ENCODE measurements at regions not wholly inside any gene's neighbourhood (a gene's known extent, or its start where the extent isn't known, plus 50 kb on each side); places are given as distances from the start of the nearest gene placed in this dataset.

DNA sequence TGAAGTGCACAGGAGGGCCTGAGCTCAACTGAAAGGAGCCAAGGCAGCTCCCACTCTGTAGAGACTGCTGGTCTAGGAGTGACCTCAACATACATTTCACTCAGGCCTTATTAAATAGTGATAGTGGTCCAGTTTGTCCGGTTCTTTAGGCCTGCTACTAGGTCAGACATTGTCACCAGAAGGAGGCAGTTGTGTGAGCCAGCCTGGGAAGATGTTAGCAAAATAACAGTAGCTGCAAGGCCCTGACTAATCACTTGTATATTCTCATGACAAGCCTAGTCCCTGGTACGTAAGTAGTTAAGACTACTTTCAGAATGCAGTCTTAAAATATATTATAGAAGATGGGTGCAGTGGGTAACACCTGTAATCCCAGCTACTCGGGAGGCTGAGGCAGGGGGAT lies 264.0 kb upstream of the CAMK1G start:
- Histone ChIP-seq H3K9me2 (ENCODE audit: insufficient read depth, low read length) (no peaks in the 10 kb centered on the region), H2AFZ (ENCODE audit: low read depth, low read length) (no peak overlapping the region), H3K4me3 (ENCODE audit: low read length) (no peak overlapping the region), H4K20me1 (ENCODE audit: insufficient read depth) (no peaks in the 10 kb centered on the region), H3K27ac (ENCODE audit: low read length) (no peak overlapping the region), H3K9me3 (ENCODE audit: low read length) (no peaks in the 10 kb centered on the region), H3K79me2 (replicated peaks; ENCODE audit: insufficient read depth, low read length) (no peaks in the 10 kb centered on the region), H3K27me3 (ENCODE audit: insufficient read depth, low read depth, low read length) (no peaks in the 10 kb centered on the region), H3K4me2 (ENCODE audit: low read length) (no peak overlapping the region), H3K9ac (ENCODE audit: low read length) (no peak overlapping the region), H3F3A (ENCODE audit: insufficient read depth, low read length, poor library complexity, severe bottlenecking) (no peaks in the 10 kb centered on the region), H3K36me3 (ENCODE audit: insufficient read depth, low read length) (no peaks in the 10 kb centered on the region)
- no peak for TF ChIP-seq MXI1 (conservative IDR thresholded peaks at IDR 0.05; ENCODE audit: poor library complexity, severe bottlenecking)
- TF ChIP-seq TAF1 (IDR thresholded peaks at IDR 0.05; ENCODE audit: low read depth), result no peak
- TF ChIP-seq, protein P1, sequence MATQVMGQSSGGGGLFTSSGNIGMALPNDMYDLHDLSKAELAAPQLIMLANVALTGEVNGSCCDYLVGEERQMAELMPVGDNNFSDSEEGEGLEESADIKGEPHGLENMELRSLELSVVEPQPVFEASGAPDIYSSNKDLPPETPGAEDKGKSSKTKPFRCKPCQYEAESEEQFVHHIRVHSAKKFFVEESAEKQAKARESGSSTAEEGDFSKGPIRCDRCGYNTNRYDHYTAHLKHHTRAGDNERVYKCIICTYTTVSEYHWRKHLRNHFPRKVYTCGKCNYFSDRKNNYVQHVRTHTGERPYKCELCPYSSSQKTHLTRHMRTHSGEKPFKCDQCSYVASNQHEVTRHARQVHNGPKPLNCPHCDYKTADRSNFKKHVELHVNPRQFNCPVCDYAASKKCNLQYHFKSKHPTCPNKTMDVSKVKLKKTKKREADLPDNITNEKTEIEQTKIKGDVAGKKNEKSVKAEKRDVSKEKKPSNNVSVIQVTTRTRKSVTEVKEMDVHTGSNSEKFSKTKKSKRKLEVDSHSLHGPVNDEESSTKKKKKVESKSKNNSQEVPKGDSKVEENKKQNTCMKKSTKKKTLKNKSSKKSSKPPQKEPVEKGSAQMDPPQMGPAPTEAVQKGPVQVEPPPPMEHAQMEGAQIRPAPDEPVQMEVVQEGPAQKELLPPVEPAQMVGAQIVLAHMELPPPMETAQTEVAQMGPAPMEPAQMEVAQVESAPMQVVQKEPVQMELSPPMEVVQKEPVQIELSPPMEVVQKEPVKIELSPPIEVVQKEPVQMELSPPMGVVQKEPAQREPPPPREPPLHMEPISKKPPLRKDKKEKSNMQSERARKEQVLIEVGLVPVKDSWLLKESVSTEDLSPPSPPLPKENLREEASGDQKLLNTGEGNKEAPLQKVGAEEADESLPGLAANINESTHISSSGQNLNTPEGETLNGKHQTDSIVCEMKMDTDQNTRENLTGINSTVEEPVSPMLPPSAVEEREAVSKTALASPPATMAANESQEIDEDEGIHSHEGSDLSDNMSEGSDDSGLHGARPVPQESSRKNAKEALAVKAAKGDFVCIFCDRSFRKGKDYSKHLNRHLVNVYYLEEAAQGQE (IDR thresholded peaks at IDR 0.05; ENCODE audit: borderline replicate concordance), result no peak
- TF ChIP-seq POLR2AphosphoS5 (IDR thresholded peaks at IDR 0.05), result no peak
- no peak for TF ChIP-seq EP300 (conservative IDR thresholded peaks at IDR 0.05; ENCODE audit: poor library complexity, severe bottlenecking)
- TF ChIP-seq CTCF (IDR thresholded peaks at IDR 0.05; ENCODE audit: poor library complexity, severe bottlenecking), result no peak
- no peak for TF ChIP-seq EZH2 (IDR thresholded peaks at IDR 0.05; ENCODE audit: borderline replicate concordance, insufficient read depth, low read length, poor library complexity, severe bottlenecking)
- TF ChIP-seq SMC3 (conservative IDR thresholded peaks at IDR 0.05; ENCODE audit: poor library complexity), result no peak
- no peak for TF ChIP-seq RAD21 (conservative IDR thresholded peaks at IDR 0.05)

DNA sequence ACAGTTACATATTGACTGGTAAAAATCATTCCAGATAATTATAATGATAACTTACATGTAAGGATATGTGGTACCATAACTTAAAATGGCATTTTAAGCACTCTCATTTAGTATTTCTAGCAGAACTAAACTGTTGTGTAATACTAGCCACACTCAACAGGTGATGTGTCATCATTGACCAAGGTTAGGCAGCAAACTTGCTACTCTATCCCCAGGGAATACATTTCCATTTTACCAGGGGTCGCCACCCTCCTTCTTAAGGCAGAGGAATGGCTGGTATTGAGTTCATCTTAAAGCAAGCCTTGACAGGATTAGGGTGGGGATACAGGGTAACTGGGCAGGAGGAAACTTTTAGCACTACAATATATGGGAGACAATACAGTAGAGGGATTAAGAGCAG lies 259.8 kb upstream of the CAMK1G start:
- Histone ChIP-seq H3K27ac (ENCODE audit: low read length) (no peak overlapping the region), H2AFZ (ENCODE audit: low read depth, low read length) (no peak overlapping the region), H4K20me1 (ENCODE audit: insufficient read depth) (no peaks in the 10 kb centered on the region), H3K9me2 (ENCODE audit: insufficient read depth, low read length) (no peaks in the 10 kb centered on the region), H3K9me3 (ENCODE audit: low read length) (no peaks in the 10 kb centered on the region), H3K4me3 (ENCODE audit: low read length) (no peak overlapping the region), H3K4me2 (ENCODE audit: low read length) (no peak overlapping the region), H3K27me3 (ENCODE audit: insufficient read depth, low read depth, low read length) (no peaks in the 10 kb centered on the region), H3F3A (ENCODE audit: insufficient read depth, low read length, poor library complexity, severe bottlenecking) (peaks cover 6% of the 10 kb centered on the region), H3K36me3 (ENCODE audit: insufficient read depth, low read length) (no peaks in the 10 kb centered on the region), H3K79me2 (replicated peaks; ENCODE audit: insufficient read depth, low read length) (no peaks in the 10 kb centered on the region), H3K9ac (ENCODE audit: low read length) (no peak overlapping the region)
- TF ChIP-seq EP300 (conservative IDR thresholded peaks at IDR 0.05; ENCODE audit: poor library complexity, severe bottlenecking), result no peak
